ENCODE measurements at regions not wholly inside any gene's neighbourhood (a gene's known extent, or its start where the extent isn't known, plus 50 kb on each side); places are given as distances from the start of the nearest gene placed in this dataset.

DNA sequence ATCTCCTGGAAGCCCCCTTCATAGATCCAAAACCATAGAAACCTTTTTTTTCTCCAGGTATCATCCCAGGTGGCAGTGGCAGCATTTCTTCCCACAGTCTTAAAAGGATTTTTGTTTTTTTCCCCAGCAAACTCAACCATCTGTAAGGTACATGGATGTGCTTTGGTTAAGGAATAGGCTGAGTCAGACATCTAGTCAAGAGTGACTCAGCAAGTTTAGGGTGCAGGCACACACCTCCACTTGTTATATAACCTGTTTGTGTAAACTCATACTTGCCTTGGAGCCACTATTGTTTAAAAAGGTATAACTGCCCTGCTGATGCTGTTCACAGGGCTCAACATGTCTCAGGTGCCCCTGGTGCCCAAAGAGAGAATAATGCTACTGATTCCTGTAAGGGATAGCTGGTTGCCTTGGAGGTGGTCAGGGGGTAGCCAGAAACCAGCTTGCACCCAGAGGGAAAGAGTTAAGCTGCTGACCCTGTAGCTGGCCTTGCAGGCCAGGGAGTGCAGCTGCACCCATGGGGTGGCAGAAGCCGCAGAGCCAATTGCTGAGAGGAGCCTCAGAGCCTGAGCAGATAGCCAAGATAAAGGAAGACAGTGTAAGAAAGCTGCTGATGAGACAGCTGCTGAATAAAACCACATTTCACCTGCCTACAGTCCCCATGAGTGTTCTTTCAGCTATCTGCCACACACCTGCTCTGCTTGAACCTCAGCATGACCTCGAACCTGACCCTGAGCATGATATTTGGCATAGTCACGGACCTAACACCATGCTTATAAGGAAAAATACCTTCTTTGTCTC lies 1726.1 kb upstream of the RAG2 start:
- no peak for TF ChIP-seq ZNF671 (CRISPR knock-in tag; IDR thresholded peaks at IDR 0.05)
- TF ChIP-seq ZNF416 (CRISPR knock-in tag; IDR thresholded peaks at IDR 0.05), result no peak
- no peak for TF ChIP-seq TCF7 (CRISPR knock-in tag; IDR thresholded peaks at IDR 0.05; ENCODE audit: low read depth)
- TF ChIP-seq, protein P1, sequence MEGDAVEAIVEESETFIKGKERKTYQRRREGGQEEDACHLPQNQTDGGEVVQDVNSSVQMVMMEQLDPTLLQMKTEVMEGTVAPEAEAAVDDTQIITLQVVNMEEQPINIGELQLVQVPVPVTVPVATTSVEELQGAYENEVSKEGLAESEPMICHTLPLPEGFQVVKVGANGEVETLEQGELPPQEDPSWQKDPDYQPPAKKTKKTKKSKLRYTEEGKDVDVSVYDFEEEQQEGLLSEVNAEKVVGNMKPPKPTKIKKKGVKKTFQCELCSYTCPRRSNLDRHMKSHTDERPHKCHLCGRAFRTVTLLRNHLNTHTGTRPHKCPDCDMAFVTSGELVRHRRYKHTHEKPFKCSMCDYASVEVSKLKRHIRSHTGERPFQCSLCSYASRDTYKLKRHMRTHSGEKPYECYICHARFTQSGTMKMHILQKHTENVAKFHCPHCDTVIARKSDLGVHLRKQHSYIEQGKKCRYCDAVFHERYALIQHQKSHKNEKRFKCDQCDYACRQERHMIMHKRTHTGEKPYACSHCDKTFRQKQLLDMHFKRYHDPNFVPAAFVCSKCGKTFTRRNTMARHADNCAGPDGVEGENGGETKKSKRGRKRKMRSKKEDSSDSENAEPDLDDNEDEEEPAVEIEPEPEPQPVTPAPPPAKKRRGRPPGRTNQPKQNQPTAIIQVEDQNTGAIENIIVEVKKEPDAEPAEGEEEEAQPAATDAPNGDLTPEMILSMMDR (IDR thresholded peaks at IDR 0.05), result no peak

Measured in WTC11 (cell line).